Panc1 (cell line): ENCODE measurements at regions not wholly inside any gene's neighbourhood (a gene's known extent, or its start where the extent isn't known, plus 50 kb on each side); places are given as distances from the start of the nearest gene placed in this dataset.

Experiments used
- ATAC-seq: fragments of 200-7000 bp; cut with Tn5 transposase; 2 replicates; pipeline ENCODE4 v1.9.1; 2020; ENCODE audit warnings: mild to moderate bottlenecking, moderate library complexity
- BruUV-seq: library from RNA; stranded (reverse); fragments of 400-500 nt; replicated peaks from 2 replicates; lab custom pipeline; 2021; lab: Mats Ljungman, UMichigan
- CTCF ChIA-PET: fragments of 300-600 bp; sonication (Branson Sonifier 250); formaldehyde crosslinking; loops from one replicate; lab custom pipeline; 2022; ENCODE audit warnings: antibody characterized with exemption; lab: Charles Lee
- POLR2A ChIA-PET: fragments of 300-600 bp; sonication (Branson Sonifier 250); formaldehyde crosslinking; loops from one replicate; lab custom pipeline; 2022; ENCODE audit warnings: antibody characterized with exemption; lab: Charles Lee
- DNase-seq: peaks from one replicate; pipeline ENCODE4 v3.0.0-alpha.2; 2010; ENCODE audit warnings: low read depth, low spot score
- H3K27ac ChIP-seq: 2 replicates; pipeline ENCODE4 v1.5.1; 2011; ENCODE audit warnings: mild to moderate bottlenecking, low read length, inconsistent platforms
- H3K27me3 ChIP-seq: fragments of 200-500 bp; sonication (Bioruptor generic); 2 replicates; pipeline ENCODE4 v1.6.0; 2014; ENCODE audit warnings: low read length, inconsistent platforms; ENCODE audit not compliant: control insufficient read depth, insufficient read depth
- H3K36me3 ChIP-seq: fragments of 200-500 bp; sonication (Bioruptor generic); 2 replicates; pipeline ENCODE4 v1.5.1; 2014; ENCODE audit warnings: inconsistent platforms, mild to moderate bottlenecking, low read length, moderate library complexity; ENCODE audit not compliant: control insufficient read depth, insufficient read depth
- H3K4me1 ChIP-seq: 2 replicates; pipeline ENCODE4 v1.5.1; 2011; ENCODE audit warnings: inconsistent platforms, mild to moderate bottlenecking, low read length, moderate library complexity; ENCODE audit not compliant: control insufficient read depth, insufficient read depth
- H3K4me3 ChIP-seq, 2 experiments: 2 replicates each; pipeline ENCODE4 v1.5.1; 2011 to 2012; ENCODE audit warnings: low read depth in 2 of 2, low read length in 2 of 2, mild to moderate bottlenecking in 2 of 2, inconsistent platforms in 1 of 2, moderate library complexity in 1 of 2
- H3K9me3 ChIP-seq: fragments of 200-500 bp; sonication (Bioruptor generic); 2 replicates; pipeline ENCODE4 v1.5.1; 2014; ENCODE audit warnings: low read depth, mild to moderate bottlenecking, inconsistent platforms, low read length, moderate library complexity; ENCODE audit not compliant: control insufficient read depth, insufficient read depth
- CTCF ChIP-seq: fragments of 450-650 bp; IDR thresholded peaks from 2 replicates; pipeline ENCODE4 v1.5.1; 2017; ENCODE audit warnings: mild to moderate bottlenecking
- POLR2AphosphoS5 ChIP-seq: IDR thresholded peaks from 2 replicates; pipeline ENCODE4 v1.6.1; 2012; ENCODE audit warnings: mild to moderate bottlenecking, low read depth, low read length, moderate library complexity
- REST ChIP-seq, 2 experiments: IDR thresholded peaks; 2 replicates each; pipeline ENCODE4 v1.6.1; 2011 to 2012; ENCODE audit warnings: low read depth in 2 of 2, control low read depth in 1 of 2, low read length in 1 of 2, mild to moderate bottlenecking in 1 of 2, moderate library complexity in 1 of 2; ENCODE audit not compliant: insufficient read depth in 1 of 2
- SIN3A ChIP-seq: IDR thresholded peaks from 2 replicates; pipeline ENCODE4 v1.6.1; 2012; ENCODE audit warnings: low read depth, mild to moderate bottlenecking, low read length, moderate library complexity, borderline replicate concordance; ENCODE audit not compliant: insufficient read depth
- TCF7L2 ChIP-seq: IDR thresholded peaks from 2 replicates; pipeline ENCODE4 v1.6.1; 2011; ENCODE audit warnings: mild to moderate bottlenecking, low read depth, low read length, inconsistent platforms
- in situ Hi-C: cut with HindIII; loops from 2 replicates; pipeline ENCODE4 v1.10.0; 2016; ENCODE audit warnings: low sequenced_read_pairs, low pct_unique_long_range_greater_than_20kb
- intact Hi-C: fragments of 100-400 bp; cut with micrococcal nuclease; formaldehyde crosslinking; loops from one replicate; pipeline ENCODE4 v1.10.0; 2022; ENCODE audit not compliant: unreplicated experiment

GRCh38 chr3:193803288-193803687 is 210.3 kb downstream of the OPA1 start:
- POLR2A ChIA-PET, result interaction anchor here (0.7 kb wide), 1 partner anchor 98 kb away, joined by 9 read pairs; no protein-coding TSS in a partner anchor
- no peak for TF ChIP-seq SIN3A
- no peak for TF ChIP-seq TCF7L2
- no peak for TF ChIP-seq REST (IDR thresholded peaks at IDR 0.05; ENCODE audit: insufficient read depth in 1 of 2, low read depth in 2 of 2, low read length in 1 of 2)
- no peak for TF ChIP-seq CTCF
- TF ChIP-seq POLR2AphosphoS5, result no peak
- no peaks in the 10 kb centered on the region for H3K36me3 ChIP-seq
- H3K27ac ChIP-seq, result no peak overlapping the region
- BruUV-seq, result no TSS peak
- no peaks in the 10 kb centered on the region for H3K27me3 ChIP-seq
- H3K9me3 ChIP-seq, result no peaks in the 10 kb centered on the region
- peaks cover 3% of the 10 kb centered on the region; the same call in 1 of the 2 replicates for H3K4me1 ChIP-seq
- intact Hi-C loops, result no loop called here
- ATAC-seq (no peak), DNase-seq (no peak)
- in situ Hi-C loops, result no loop called here
- CTCF ChIA-PET, result no interaction called here
- no peak overlapping the region for H3K4me3 ChIP-seq

GRCh38 chr3:193805448-193805847 is 212.4 kb downstream of the OPA1 start:
- ChIA-PET CTCF (no interaction called here), POLR2A (no interaction called here)
- Histone ChIP-seq H3K27ac (no peak overlapping the region), H3K36me3 (no peaks in the 10 kb centered on the region), H3K27me3 (no peaks in the 10 kb centered on the region), H3K9me3 (no peaks in the 10 kb centered on the region), H3K4me1 (peaks cover 3% of the 10 kb centered on the region; the same call in 1 of the 2 replicates), H3K4me3 (no peak overlapping the region)
- DNase-seq (peak; percentile 78), ATAC-seq (peak; percentile 92)
- in situ Hi-C loops, result no loop called here
- no TSS peak for BruUV-seq
- TF ChIP-seq POLR2AphosphoS5 (peak; percentile 48; the same call in 1 of the 2 replicates), CTCF (no peak)
- intact Hi-C loops, result no loop called here
